GM18502 (cell line): ENCODE measurements at regions not wholly inside any gene's neighbourhood (a gene's known extent, or its start where the extent isn't known, plus 50 kb on each side); places are given as distances from the start of the nearest gene placed in this dataset.

Experiments
- ATAC-seq: cut with Tn5 transposase; IDR thresholded peaks from one replicate; pipeline ENCODE4 v1.9.1; 2021; ENCODE audit warnings: mild to moderate bottlenecking; ENCODE audit not compliant: unreplicated experiment, poor library complexity

- no peak for ATAC-seq
Measured at GRCh38 chr17:68812876-68813584, 142.2 kb downstream of the ABCA8 start.

GRCh38 chr17:68809148-68809547 is 146.0 kb downstream of the ABCA8 start:
- ATAC-seq = no peak

GRCh38 chr17:68807998-68808772 is 147.0 kb downstream of the ABCA8 start:
- ATAC-seq = no peak

- no peak for ATAC-seq
Measured at GRCh38 chr17:68805609-68806008, 149.6 kb downstream of the ABCA8 start.

- ATAC-seq = no peak
Measured at GRCh38 chr17:68804777-68805520, 150.2 kb downstream of the ABCA8 start.

GRCh38 chr17:68803164-68803929 is 151.8 kb downstream of the ABCA8 start:
- no peak for ATAC-seq

- ATAC-seq = no peak
Measured at GRCh38 chr17:68801335-68802247, 153.6 kb downstream of the ABCA8 start.

- no peak for ATAC-seq
Measured at GRCh38 chr17:68800751-68801150, 154.4 kb downstream of the ABCA8 start.

GRCh38 chr17:68794636-68795434 is 160.4 kb downstream of the ABCA8 start:
- ATAC-seq = no peak

- no peak for ATAC-seq
Measured at GRCh38 chr17:68792873-68793272, 162.3 kb downstream of the ABCA8 start.

GRCh38 chr17:68792042-68792685 is 163.0 kb downstream of the ABCA8 start:
- no peak for ATAC-seq

- ATAC-seq = no peak
Measured at GRCh38 chr17:68790931-68791330, 164.3 kb downstream of the ABCA8 start.

GRCh38 chr17:68790492-68790891 is 164.7 kb downstream of the ABCA8 start:
- ATAC-seq = no peak

- ATAC-seq = no peak
Measured at GRCh38 chr17:68789203-68789962, 165.8 kb downstream of the ABCA8 start.

- ATAC-seq = no peak
Measured at GRCh38 chr17:68785565-68786486, 169.4 kb downstream of the ABCA8 start.

GRCh38 chr17:68784431-68784830 is 170.8 kb downstream of the ABCA8 start:
- ATAC-seq = no peak
